HFF-Myc (cell line): ENCODE measurements at regions not wholly inside any gene's neighbourhood (a gene's known extent, or its start where the extent isn't known, plus 50 kb on each side); places are given as distances from the start of the nearest gene placed in this dataset.
A peak's percentile ranks its signal among the peaks of the same experiment; 100 is the strongest.

ENCODE experiments used
- DNase-seq: peaks from one replicate; pipeline ENCODE4 v3.0.0-alpha.2; 2011; ENCODE audit warnings: low read depth; ENCODE audit errors: extremely low read depth
- H3K4me3 ChIP-seq: replicated peaks from 2 replicates; pipeline ENCODE4 v1.5.1; 2011; ENCODE audit warnings: low read depth, mild to moderate bottlenecking, control low read depth, low read length
- TF ChIP-seq, protein P1 (sequence below): IDR thresholded peaks from 2 replicates; pipeline ENCODE4 v1.5.1; 2012; ENCODE audit warnings: mild to moderate bottlenecking, low read depth, low read length, control low read depth; ENCODE audit errors: missing control alignments

DNA sequence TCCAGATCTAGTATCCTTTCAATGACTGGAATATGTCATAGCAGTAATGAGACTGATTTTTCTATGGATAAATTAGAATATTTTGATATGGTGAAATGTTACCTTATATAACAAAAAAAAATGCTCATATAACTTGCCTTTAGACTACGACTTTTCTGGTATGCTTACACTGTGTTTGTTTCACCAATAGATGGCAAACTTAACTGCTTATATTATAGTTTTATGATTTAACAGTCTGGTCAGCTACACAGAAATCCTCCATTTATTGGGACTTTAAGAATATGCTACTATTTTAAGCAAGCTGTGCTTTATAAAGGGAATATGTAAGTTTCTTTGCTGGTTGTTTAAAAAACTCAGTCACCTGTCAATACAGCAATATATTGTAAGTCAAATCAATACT, 205.6 kb downstream of the VGLL3 start:
- TF ChIP-seq, protein P1, sequence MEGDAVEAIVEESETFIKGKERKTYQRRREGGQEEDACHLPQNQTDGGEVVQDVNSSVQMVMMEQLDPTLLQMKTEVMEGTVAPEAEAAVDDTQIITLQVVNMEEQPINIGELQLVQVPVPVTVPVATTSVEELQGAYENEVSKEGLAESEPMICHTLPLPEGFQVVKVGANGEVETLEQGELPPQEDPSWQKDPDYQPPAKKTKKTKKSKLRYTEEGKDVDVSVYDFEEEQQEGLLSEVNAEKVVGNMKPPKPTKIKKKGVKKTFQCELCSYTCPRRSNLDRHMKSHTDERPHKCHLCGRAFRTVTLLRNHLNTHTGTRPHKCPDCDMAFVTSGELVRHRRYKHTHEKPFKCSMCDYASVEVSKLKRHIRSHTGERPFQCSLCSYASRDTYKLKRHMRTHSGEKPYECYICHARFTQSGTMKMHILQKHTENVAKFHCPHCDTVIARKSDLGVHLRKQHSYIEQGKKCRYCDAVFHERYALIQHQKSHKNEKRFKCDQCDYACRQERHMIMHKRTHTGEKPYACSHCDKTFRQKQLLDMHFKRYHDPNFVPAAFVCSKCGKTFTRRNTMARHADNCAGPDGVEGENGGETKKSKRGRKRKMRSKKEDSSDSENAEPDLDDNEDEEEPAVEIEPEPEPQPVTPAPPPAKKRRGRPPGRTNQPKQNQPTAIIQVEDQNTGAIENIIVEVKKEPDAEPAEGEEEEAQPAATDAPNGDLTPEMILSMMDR: peak; percentile 37
- no peak for DNase-seq
- H3K4me3 ChIP-seq: no peak overlapping the region

DNA sequence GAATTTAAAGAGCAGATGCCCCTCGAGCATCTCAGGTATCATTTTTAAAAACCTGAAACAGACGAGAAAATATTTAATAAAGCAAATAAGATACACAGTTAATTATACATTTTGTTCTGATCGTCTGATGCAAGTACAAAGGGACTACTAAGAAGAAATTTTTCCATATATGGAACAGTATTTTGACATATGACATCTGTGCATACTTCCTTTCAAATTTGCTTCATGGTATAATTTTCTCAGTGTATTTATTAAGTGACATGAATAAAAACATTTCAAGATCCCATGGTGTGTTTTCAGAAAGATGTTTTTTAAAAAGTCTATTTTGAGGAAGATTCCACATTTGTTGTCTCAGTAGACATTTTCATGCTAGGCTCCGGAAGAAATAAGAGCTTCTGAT, 208.1 kb downstream of the VGLL3 start:
- DNase-seq: no peak
- TF ChIP-seq, protein P1: no peak
- H3K4me3 ChIP-seq: no peak overlapping the region

DNA sequence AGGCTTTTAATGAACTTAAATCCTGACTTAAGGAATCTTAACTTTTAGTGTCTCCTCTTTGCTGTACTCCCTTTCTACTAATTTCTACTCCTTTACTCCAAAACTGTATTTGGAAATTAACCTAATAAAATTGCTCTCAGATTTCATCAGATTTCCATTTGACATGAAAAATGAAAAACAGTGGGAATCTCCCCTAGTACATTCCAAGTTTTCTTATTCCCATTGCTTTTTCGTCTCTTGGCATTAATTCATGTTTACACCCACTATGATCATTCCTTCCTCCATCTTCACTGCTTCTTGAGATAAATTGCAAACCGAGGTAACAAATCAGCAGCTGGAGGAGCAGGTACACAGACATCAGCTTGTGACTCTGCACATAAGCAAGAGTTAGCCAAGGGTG, 208.7 kb downstream of the VGLL3 start:
- no peak for DNase-seq
- TF ChIP-seq, protein P1: no peak

DNA sequence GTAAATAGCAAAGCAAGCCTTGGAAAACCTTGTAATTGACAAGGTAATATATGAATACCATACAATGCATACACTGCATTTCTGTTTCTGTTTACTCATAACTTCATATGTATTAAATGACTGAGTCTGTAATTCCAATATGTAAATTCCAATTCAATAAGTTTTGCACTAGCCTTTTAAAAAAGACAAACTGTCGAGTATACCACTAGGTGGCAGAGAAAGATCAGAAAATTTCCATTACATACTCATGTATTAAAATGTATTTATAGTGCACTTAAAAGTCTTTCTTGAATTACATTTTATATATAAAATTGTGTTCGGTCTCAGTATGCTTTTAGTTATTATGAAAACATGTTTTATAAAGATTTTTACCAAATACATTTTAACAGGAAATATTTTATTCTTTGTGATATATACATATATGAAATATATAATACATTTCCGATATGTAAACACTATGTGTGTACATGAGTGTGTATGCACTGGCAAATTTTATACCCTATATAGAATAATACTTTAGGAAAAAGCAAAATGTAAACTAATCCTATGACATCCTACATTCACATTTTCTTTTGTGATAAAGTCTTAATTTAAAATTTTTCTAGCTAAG, 216.8 kb downstream of the VGLL3 start:
- TF ChIP-seq, protein P1: peak; percentile 23
- H3K4me3 ChIP-seq: no peak overlapping the region
- no peak for DNase-seq

More for the DNA sequence above, 208.7 kb downstream of the VGLL3 start:
- no peak overlapping the region for H3K4me3 ChIP-seq

DNA sequence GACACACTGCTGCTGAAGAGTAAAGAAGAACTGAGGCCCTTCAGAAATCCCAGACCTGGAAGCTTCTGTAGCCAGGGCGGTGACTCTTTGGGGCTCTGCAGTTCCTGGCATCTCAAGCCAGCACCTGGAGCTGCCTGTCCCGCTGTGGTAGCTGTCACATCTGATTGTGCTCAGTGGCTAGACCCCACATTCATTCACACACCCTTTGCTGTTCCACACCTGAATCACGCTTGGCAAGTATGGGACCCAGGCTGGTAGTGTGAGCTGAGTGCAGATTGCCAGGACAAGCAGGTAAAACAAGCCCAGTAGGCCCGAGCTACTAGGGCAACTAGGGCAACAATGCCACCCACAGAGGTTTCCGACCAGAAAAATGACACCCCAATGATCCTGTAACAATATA, 218.2 kb downstream of the VGLL3 start:
- TF ChIP-seq, protein P1: no peak
- no peak for DNase-seq
- H3K4me3 ChIP-seq: no peak overlapping the region

DNA sequence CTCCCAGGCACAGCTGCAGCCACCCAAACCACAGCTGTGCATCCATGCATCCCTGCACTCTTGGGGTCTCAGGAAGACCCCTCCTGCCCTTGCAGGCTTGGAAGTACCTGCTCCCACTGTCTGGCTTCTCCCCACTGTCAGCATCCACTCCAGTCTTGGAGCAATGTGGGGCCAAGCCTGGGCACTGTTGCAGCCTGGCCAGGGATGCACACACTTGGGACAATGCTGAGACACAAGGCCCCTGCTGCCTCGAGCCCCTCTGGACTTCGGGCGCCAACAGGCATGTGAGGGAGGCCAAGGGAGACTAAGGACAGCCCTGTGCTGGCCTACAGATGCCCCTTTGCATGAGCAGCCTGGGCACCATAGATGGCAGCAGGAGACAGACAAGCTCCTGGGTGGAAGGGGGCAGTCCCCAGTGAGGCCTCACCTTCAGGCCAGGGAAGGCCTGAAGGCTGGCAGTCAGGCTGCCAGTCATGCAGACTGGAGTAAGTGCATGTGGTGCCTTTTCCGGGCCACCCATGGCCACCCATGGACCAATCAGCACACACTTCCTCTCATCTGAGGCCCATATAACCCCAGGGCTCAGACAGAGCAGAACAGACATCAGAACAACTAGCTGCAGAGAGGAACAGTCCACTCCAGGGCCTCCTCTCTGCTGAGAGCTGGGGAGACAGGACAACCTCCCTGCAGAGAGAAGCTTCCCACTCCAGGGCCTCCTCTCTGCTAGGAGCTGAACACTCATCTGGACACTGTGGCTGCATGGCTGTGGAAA, 219.0 kb downstream of the VGLL3 start:
- TF ChIP-seq, protein P1: no peak
- DNase-seq: no peak
- no peak overlapping the region for H3K4me3 ChIP-seq
